GM18508 (cell line): ENCODE measurements at regions not wholly inside any gene's neighbourhood (a gene's known extent, or its start where the extent isn't known, plus 50 kb on each side); places are given as distances from the start of the nearest gene placed in this dataset.

Experiments
- ATAC-seq: cut with Tn5 transposase; IDR thresholded peaks from one replicate; pipeline ENCODE4 v1.9.1; 2021; ENCODE audit warnings: moderate number of reproducible peaks; ENCODE audit not compliant: insufficient read depth, unreplicated experiment

- ATAC-seq, result no peak
These were observed 61.7 kb upstream of the PPP2R2B start for GRCh38 chr5:146940295-146940694.

DNA sequence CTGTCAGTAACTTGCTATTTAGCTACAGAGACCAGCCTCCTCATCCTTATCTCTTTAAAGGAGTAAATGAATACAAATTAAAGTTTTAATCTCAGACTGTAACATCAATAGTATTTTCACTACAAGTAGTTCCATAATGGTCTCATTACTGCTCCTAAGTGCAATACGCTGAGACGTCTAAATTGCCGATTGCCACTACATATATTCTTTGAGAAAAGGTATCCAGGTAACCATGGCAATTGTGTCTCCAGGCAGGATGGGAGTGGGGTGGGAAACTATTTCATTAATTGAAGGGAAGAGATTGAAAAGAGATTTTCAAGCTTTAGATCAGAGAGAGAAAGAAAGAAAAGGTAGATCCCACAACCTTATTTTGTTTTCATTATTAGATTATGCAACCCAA lies 65.5 kb upstream of the PPP2R2B start:
- no peak for ATAC-seq

DNA sequence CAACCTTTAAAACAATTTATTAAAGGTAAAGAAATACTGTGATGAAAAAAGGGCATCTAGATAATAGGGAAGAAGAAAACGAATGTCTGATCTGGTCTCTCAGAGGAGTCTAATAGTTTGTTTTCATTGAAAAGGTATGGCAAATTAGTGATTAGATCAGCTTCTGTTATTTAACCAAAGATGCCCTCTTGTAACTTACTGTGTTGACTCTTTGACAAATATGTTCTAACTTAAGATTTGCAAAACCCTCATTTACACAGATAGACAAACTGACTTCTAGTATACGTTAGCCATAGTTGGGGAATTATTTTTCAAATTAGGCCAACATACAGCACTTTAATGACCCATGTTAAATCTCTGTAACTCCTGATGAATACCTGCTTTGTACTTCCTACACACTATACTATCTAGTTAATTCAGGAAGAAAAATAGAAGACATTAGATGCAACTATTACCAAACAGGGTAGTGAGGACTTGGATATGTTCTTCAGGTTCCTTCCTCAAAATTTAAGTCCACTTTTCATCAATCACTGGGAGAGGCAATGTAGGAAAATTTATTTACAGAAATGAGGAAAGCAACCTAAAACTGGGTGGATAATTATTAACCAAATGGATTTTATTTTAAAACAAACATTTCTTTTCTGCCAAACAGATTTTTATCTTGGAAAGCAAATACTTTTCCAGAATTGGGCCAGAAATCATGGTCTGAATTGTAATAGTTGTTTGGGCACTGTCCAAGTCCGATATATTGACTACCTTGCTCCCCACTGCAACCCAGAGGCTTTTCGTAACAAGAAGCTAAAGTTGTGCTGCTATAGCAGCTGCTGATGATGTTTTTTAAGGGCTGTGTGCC lies 66.4 kb upstream of the PPP2R2B start:
- ATAC-seq, result no peak

DNA sequence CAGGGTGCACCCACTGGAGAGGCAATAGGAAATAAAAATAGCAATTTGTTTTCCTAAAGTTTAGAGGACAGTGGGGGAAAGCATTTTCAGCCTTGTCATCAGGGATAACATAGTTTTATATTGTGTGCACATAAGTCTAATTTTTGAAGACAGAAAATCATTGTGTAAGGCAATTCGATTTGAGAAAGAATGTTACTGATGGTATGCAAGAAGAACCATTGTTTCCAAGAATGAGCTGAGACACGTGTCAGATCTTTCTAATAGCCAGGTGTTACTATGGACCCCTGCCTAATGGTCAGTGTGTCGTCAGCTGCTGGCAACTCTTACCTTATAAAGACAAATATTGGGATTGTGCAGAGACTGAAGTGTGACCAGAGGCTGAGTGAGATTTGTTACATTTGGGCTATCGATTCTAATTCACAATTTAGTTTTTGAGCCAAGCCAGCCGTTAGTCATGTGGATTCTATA lies 67.1 kb upstream of the PPP2R2B start:
- ATAC-seq, result no peak

- ATAC-seq, result no peak
These were observed 68.8 kb upstream of the PPP2R2B start for GRCh38 chr5:146947181-146947941.

DNA sequence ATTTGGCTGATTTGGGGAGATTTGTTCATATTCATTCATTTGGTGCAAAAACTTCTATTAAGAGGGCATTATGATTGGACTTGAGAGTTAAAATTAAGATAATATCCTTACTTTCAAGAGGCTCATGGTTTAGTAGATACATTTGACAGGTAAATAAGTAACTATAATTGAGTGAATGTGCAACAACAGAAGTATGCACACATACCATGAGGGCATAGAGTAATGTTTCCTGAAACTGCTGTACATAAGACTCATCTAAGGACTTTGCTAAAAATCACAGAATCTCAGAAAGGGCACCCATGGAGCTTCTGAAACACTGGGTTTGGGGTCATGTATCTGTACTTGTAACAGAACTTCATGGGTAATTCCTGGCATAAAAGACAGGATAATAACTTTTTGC lies 70.1 kb upstream of the PPP2R2B start:
- no peak for ATAC-seq

DNA sequence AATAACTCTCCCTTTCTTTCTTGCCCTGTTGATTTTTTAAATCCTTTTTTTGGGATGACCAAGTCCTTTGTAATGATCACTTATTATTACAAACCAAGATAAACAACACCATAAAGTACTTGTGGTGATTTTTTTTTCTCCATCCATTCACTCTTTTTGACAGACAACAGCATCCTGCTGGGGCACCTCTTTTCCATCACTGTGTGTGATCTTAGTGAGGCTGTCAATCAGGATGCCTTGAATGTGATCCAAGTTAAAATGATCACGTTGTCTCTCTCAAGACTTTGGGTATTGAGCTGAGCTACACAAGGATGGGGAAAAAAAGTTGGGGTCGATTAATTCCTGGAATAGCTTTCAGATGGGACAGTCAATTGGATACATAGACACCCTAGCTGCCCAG lies 73.6 kb upstream of the PPP2R2B start:
- no peak for ATAC-seq

- ATAC-seq, result no peak
These were observed 77.7 kb upstream of the PPP2R2B start for GRCh38 chr5:146956217-146956616.

DNA sequence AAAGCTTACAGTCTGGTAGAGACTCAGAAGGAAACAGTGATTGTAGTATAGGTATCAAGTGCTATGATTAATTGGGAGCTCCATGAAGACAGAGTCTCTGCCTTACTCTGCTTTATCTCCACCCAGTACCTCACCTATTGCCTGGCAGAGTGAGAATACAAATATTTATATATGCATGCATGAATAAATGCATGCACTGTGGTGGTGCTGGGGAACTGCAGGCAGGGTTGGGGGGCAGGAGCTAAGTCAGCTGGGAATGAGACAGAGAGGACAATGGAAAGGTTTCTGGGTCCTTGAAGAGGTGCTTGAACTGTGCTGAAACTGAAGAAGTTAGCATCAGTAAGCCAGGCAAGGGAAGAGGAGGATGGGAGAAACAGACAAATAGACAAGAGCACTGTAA lies 80.8 kb upstream of the PPP2R2B start:
- ATAC-seq, result no peak

GRCh38 chr5:146962801-146963355 lies 84.3 kb upstream of the PPP2R2B start:
- ATAC-seq, result no peak

GRCh38 chr5:146965761-146966659 lies 87.5 kb upstream of the PPP2R2B start:
- peak; percentile 94 for ATAC-seq

GRCh38 chr5:146967646-146968045 lies 89.1 kb upstream of the PPP2R2B start:
- no peak for ATAC-seq

- no peak for ATAC-seq
These were observed 92.8 kb upstream of the PPP2R2B start for GRCh38 chr5:146971401-146971800.

GRCh38 chr5:146986469-146986868 lies 107.9 kb upstream of the PPP2R2B start:
- no peak for ATAC-seq

- no peak for ATAC-seq
These were observed 115.4 kb upstream of the PPP2R2B start for GRCh38 chr5:146993876-146994530.

- ATAC-seq, result no peak
These were observed 117.3 kb upstream of the PPP2R2B start for GRCh38 chr5:146995878-146996277.

DNA sequence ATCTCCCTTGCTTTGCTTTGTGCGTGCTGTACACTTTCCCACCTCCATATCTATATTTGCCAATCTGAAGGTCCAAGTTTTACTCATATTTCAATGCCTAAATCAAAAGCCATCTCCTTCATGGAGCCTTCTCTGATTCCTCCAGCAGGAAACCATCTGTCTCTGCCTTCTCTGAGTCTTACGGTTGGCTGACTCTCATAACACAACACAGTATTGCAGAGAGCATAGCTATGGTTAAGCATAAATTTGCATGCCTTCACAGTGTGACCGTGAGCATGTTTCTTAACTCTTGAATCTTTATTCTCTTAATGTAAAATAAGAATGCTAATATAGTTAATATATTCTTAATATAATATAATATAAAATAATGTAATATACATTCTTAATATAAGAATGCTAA lies 136.8 kb upstream of the PPP2R2B start:
- no peak for ATAC-seq

GRCh38 chr5:147017191-147017590 lies 138.6 kb upstream of the PPP2R2B start:
- ATAC-seq, result no peak

GRCh38 chr5:147017621-147018020 lies 139.1 kb upstream of the PPP2R2B start:
- ATAC-seq, result no peak

GRCh38 chr5:147018812-147019211 lies 140.3 kb upstream of the PPP2R2B start:
- no peak for ATAC-seq
